22Rv1 (cell line): ENCODE measurements at regions not wholly inside any gene's neighbourhood (a gene's known extent, or its start where the extent isn't known, plus 50 kb on each side); places are given as distances from the start of the nearest gene placed in this dataset.

ENCODE experiments used
- H3K27ac ChIP-seq: fragments of 450-650 bp; 2 replicates; pipeline ENCODE4 v1.5.1; 2017
- CTCF ChIP-seq: fragments of 450-650 bp; IDR thresholded peaks from 2 replicates; pipeline ENCODE4 v1.5.1; 2017; ENCODE audit warnings: mild to moderate bottlenecking
- ZFX ChIP-seq: fragments of 450-650 bp; IDR thresholded peaks from 2 replicates; pipeline ENCODE4 v1.6.1; 2017; ENCODE audit warnings: antibody characterized with exemption, borderline replicate concordance

- H3K27ac ChIP-seq: no peak overlapping the region
- TF ChIP-seq CTCF: no peak
- no peak for TF ChIP-seq ZFX
These were observed 254.2 kb downstream of the C6orf118 start for GRCh38 chr6:165055231-165055630.

- no peak for TF ChIP-seq ZFX
- H3K27ac ChIP-seq: no peak overlapping the region
These were observed 256.6 kb downstream of the C6orf118 start for GRCh38 chr6:165052561-165053480.

- TF ChIP-seq ZFX: no peak
- peak; percentile 73 for TF ChIP-seq CTCF
- H3K27ac ChIP-seq: no peak overlapping the region
These were observed 260.0 kb downstream of the C6orf118 start for GRCh38 chr6:165049362-165049761.

GRCh38 chr6:165047952-165048351, 261.5 kb downstream of the C6orf118 start:
- no peak overlapping the region for H3K27ac ChIP-seq
- TF ChIP-seq ZFX: no peak
- TF ChIP-seq CTCF: no peak

- TF ChIP-seq ZFX (no peak), CTCF (no peak)
These were observed 263.8 kb downstream of the C6orf118 start for GRCh38 chr6:165045631-165046030.

GRCh38 chr6:165042912-165043311, 266.5 kb downstream of the C6orf118 start:
- TF ChIP-seq CTCF: no peak
- TF ChIP-seq ZFX: no peak
- H3K27ac ChIP-seq: no peak overlapping the region

More at GRCh38 chr6:165045631-165046030, 263.8 kb downstream of the C6orf118 start:
- H3K27ac ChIP-seq: no peak overlapping the region

GRCh38 chr6:165040440-165040839, 269.0 kb downstream of the C6orf118 start:
- no peak overlapping the region for H3K27ac ChIP-seq
- TF ChIP-seq CTCF (no peak), ZFX (no peak)
